ENCODE measurements at regions not wholly inside any gene's neighbourhood (a gene's known extent, or its start where the extent isn't known, plus 50 kb on each side); places are given as distances from the start of the nearest gene placed in this dataset.

DNA sequence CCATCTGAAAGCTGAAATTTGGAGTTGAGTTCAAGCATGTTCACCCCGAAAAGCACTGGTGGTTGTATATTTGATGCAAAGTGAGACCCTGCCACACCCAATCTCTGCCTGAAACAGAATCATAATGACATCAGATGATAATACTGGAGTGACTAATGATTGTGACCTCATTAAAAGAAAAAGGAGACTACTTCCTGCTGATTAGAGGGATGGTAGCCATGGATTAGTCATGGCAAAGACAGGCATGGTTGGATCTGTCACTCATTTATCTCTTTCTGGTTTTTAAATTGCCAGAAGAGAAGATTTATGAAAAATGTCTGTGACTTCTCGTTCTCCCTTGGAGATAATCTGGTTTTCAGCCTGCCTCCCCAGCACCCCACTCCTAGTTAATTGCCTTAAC, 101.2 kb downstream of the BAMBI start:
- no peaks in the 10 kb centered on the region for H3K9me3 ChIP-seq
- WGBS, 2 donors, result 80 to 86% methylated on average over 2 of the region's 2 CpGs
- DNase-seq, result no peak
- H3K4me3 ChIP-seq, result no peak overlapping the region
- H3K27ac ChIP-seq, result no peak overlapping the region
- H3K36me3 ChIP-seq, result no peaks in the 10 kb centered on the region
- TF ChIP-seq EP300 (IDR thresholded peaks at IDR 0.05) (no peak), POLR2A (IDR thresholded peaks at IDR 0.05) (no peak), POLR2AphosphoS5 (IDR thresholded peaks at IDR 0.05) (no peak)
- TF ChIP-seq, protein P1, sequence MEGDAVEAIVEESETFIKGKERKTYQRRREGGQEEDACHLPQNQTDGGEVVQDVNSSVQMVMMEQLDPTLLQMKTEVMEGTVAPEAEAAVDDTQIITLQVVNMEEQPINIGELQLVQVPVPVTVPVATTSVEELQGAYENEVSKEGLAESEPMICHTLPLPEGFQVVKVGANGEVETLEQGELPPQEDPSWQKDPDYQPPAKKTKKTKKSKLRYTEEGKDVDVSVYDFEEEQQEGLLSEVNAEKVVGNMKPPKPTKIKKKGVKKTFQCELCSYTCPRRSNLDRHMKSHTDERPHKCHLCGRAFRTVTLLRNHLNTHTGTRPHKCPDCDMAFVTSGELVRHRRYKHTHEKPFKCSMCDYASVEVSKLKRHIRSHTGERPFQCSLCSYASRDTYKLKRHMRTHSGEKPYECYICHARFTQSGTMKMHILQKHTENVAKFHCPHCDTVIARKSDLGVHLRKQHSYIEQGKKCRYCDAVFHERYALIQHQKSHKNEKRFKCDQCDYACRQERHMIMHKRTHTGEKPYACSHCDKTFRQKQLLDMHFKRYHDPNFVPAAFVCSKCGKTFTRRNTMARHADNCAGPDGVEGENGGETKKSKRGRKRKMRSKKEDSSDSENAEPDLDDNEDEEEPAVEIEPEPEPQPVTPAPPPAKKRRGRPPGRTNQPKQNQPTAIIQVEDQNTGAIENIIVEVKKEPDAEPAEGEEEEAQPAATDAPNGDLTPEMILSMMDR (IDR thresholded peaks at IDR 0.05), result no peak
- H3K4me1 ChIP-seq, result no peaks in the 10 kb centered on the region
- no peaks in the 10 kb centered on the region for H3K27me3 ChIP-seq
- no peak for ATAC-seq (ENCODE audit: low FRiP score in 2 of 2)

DNA sequence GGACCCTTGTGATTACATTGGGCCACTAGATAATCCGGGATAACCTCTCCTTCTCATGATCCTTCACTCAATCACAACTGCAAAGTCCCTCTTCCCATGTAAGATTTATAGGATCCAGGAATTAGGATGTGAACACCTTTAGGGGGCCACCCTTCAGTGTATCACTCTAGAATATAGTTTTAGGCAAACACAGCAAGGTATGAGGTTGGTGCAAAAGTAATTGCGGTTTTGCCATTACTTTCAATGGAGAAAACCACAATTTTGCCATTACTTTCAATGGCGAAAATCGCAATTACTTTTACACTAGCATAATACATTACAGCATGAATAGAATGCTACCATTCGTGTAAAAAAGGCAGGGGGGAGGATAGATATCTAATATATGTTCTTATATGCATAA, 104.0 kb downstream of the BAMBI start:
- TF ChIP-seq, protein P1 (IDR thresholded peaks at IDR 0.05), result no peak
- no peak for TF ChIP-seq POLR2AphosphoS5 (IDR thresholded peaks at IDR 0.05)
- no peak for TF ChIP-seq EP300 (IDR thresholded peaks at IDR 0.05)
- TF ChIP-seq POLR2A (IDR thresholded peaks at IDR 0.05), result no peak
- Histone ChIP-seq H3K4me1 (no peaks in the 10 kb centered on the region), H3K27me3 (no peaks in the 10 kb centered on the region), H3K4me3 (no peak overlapping the region), H3K36me3 (no peaks in the 10 kb centered on the region), H3K27ac (no peak overlapping the region), H3K9me3 (no peaks in the 10 kb centered on the region)
- ATAC-seq (ENCODE audit: low FRiP score in 2 of 2) (no peak), DNase-seq (no peak)
- WGBS, 2 donors, result 90 to 91% methylated on average over 5 of the region's 5 CpGs

DNA sequence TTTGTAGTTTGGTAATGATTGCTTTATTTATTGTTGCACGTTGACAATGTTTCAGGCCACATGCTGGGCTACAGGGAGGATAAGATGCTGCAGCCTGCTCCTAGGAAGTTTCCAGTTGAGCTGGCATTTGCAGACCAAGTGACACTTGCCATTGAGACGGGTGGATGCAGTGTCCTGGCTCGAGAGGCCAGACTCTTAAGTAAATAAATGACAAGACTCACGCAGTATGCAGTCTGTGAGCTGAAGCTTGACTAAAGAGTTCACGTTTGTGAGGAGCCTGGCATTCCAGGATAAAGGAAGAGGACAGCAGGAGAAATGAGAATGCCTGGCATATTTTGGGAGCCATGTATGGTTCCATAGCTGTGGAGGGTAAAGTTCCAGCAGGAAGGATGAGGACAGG, 105.8 kb downstream of the BAMBI start:
- H3K36me3 ChIP-seq, result no peaks in the 10 kb centered on the region
- WGBS, 2 donors, result 67 to 73% methylated on average over 5 of the region's 5 CpGs
- no peaks in the 10 kb centered on the region for H3K27me3 ChIP-seq
- ATAC-seq (ENCODE audit: low FRiP score in 2 of 2) (no peak), DNase-seq (no peak)
- no peak overlapping the region for H3K27ac ChIP-seq
- H3K9me3 ChIP-seq, result no peaks in the 10 kb centered on the region
- no peak overlapping the region for H3K4me3 ChIP-seq
- no peaks in the 10 kb centered on the region for H3K4me1 ChIP-seq
- TF ChIP-seq EP300 (IDR thresholded peaks at IDR 0.05) (no peak), POLR2A (IDR thresholded peaks at IDR 0.05) (no peak), POLR2AphosphoS5 (IDR thresholded peaks at IDR 0.05) (no peak)
- TF ChIP-seq, protein P1 (IDR thresholded peaks at IDR 0.05), result no peak

DNA sequence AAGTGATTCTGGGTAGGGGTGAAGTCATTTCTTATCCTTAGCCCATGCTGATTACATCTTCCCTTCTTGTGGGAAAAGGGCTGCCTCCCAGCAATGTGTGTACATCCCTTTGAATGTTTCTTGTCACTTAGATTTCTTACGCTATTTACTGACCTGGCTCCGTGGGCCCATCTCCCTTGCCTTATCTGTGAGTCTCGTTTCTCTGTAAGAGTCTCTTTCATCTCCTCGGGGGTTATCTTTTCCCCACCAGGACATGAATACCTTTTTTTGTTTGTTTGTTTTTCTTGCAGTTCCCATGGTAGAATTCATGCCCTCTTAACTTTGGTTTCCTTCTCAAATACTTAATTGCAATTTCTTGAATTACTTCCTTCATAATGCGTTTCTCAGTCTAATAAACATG, 107.7 kb downstream of the BAMBI start:
- Histone ChIP-seq H3K4me1 (no peaks in the 10 kb centered on the region), H3K27me3 (no peaks in the 10 kb centered on the region), H3K4me3 (no peak overlapping the region), H3K27ac (no peak overlapping the region), H3K9me3 (no peaks in the 10 kb centered on the region), H3K36me3 (no peaks in the 10 kb centered on the region)
- TF ChIP-seq POLR2A (IDR thresholded peaks at IDR 0.05), result no peak
- WGBS, 2 donors, result 62 to 72% methylated on average over 5 of the region's 5 CpGs
- DNase-seq (no peak), ATAC-seq (ENCODE audit: low FRiP score in 2 of 2) (no peak)

DNA sequence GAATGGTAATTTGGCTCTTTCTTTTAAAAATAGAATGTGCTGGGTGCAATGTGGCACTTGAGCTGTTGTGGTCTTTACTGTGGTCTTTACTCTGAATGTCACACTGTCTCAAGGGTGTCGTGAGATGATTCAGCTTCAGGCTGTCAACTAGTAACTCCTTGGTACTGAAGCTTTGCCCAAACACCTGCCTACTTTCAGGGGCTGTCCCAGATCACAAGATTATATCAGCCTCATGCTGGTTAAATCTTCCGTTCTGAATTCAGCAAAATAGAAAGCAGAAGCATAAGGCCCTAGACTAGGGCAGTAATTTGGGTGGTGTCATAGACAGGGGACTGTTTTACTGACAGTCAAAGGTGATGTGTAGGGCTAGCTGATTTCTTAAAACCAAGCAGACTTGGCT, 110.9 kb downstream of the BAMBI start:
- Histone ChIP-seq H3K36me3 (no peaks in the 10 kb centered on the region), H3K27ac (no peak overlapping the region), H3K27me3 (no peaks in the 10 kb centered on the region), H3K9me3 (no peaks in the 10 kb centered on the region), H3K4me3 (no peak overlapping the region), H3K4me1 (no peaks in the 10 kb centered on the region)
- no peak for DNase-seq
- no peak for ATAC-seq (ENCODE audit: low FRiP score in 2 of 2)
- TF ChIP-seq POLR2A (IDR thresholded peaks at IDR 0.05) (no peak), POLR2AphosphoS5 (IDR thresholded peaks at IDR 0.05) (no peak), EP300 (IDR thresholded peaks at IDR 0.05) (no peak)
- TF ChIP-seq, protein P1 (IDR thresholded peaks at IDR 0.05), result no peak
- WGBS, 2 donors, result 82 to 85% methylated on average over 2 of the region's 2 CpGs
